ENCODE measurements at regions not wholly inside any gene's neighbourhood (a gene's known extent, or its start where the extent isn't known, plus 50 kb on each side); places are given as distances from the start of the nearest gene placed in this dataset.
"Not testable (repeated sequence)": the region's sequence is repeated elsewhere in the genome, so short reads cannot be mapped to it uniquely, and the experiment has no call there.

DNA sequence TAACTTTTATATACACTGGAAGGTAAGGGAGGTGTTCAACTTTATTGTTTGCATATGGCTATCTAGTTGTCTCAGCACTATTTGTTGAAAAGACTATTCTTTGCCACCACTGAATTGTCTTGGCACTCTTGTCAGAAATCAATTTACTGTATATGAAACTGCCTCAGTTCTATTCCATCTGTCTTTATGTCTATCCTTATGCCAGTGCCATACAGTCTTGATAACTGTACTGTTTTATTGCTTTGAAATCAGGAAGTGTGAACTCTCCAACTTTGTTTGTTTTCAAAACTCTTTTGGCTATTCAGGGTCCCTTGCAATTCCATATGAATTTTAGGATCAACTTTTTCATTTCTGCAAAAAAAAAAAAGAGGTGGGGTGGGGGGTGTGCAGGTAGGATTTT is 77.2 kb downstream of the PRSS23 start:
- Histone ChIP-seq H3K4me3 (no peak overlapping the region), H3K4me1 (replicated peaks in 1 of 2) (no peaks in the 10 kb centered on the region), H3K27me3 (no peaks in the 10 kb centered on the region), H3K9me3 (replicated peaks in 1 of 3) (no peaks in the 10 kb centered on the region), H3K36me3 (replicated peaks in 1 of 2) (no peaks in the 10 kb centered on the region), H3K27ac (no peak overlapping the region)
- no peak for TF ChIP-seq POLR2A (IDR thresholded peaks at IDR 0.05)
- TF ChIP-seq, protein P1, sequence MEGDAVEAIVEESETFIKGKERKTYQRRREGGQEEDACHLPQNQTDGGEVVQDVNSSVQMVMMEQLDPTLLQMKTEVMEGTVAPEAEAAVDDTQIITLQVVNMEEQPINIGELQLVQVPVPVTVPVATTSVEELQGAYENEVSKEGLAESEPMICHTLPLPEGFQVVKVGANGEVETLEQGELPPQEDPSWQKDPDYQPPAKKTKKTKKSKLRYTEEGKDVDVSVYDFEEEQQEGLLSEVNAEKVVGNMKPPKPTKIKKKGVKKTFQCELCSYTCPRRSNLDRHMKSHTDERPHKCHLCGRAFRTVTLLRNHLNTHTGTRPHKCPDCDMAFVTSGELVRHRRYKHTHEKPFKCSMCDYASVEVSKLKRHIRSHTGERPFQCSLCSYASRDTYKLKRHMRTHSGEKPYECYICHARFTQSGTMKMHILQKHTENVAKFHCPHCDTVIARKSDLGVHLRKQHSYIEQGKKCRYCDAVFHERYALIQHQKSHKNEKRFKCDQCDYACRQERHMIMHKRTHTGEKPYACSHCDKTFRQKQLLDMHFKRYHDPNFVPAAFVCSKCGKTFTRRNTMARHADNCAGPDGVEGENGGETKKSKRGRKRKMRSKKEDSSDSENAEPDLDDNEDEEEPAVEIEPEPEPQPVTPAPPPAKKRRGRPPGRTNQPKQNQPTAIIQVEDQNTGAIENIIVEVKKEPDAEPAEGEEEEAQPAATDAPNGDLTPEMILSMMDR (IDR thresholded peaks at IDR 0.05) = no peak
- intact Hi-C loops (cut with DNase I) = no loop called here
- no peak for DNase-seq

DNA sequence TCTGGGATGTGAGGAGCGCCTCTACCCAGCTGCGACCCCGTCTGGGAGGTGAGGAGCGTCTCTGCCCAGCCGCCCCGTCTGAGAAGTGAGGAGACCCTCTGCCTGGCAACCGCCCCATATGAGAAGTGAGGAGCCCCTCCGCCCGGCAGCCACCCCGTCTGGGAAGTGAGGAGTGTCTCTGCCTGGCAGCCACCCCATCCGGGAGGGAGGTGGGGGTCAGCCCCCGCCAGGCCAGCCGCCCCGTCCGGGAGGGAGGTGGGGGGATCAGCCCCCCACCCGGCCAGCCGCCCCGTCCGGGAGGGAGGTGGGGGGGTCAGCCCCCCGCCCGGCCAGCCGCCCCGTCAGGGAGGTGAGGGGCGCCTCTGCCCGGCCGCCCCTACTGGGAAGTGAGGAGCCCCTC is 76.0 kb downstream of the FZD4 start:
- 98% methylated on average over 8 of the region's 26 CpGs; no CpG with 5 or more reads in 3 of the 4 donors for WGBS, 4 donors
- H3K4me3 ChIP-seq; H3K9me3 ChIP-seq (replicated peaks in 1 of 3); H3K27me3 ChIP-seq; DNase-seq; H3K27ac ChIP-seq; intact Hi-C loops (cut with DNase I); H3K36me3 ChIP-seq (replicated peaks in 1 of 2); H3K4me1 ChIP-seq (replicated peaks in 1 of 2): not testable (repeated sequence)

DNA sequence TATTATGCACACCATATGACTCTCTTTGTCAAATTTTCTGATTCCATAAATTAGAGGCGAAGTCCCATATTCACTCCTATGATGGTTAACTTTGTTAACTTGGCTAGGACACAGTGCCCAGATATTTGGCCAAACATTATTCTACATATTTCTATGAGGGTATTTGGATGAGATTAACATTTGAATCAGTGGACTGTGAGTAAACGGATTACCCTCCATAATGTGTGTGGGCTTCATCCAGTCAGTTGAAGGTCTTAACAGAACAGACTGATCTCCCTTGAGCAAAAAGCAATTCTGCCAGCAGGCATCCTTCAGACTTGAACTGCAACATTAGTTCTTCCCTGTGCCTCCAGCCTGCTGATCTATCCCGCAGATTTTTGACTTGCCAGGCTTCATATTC is 69.9 kb downstream of the FZD4 start:
- H3K4me1 ChIP-seq (replicated peaks in 1 of 2) = no peaks in the 10 kb centered on the region
- H3K27me3 ChIP-seq = no peaks in the 10 kb centered on the region
- 83 to 93% (median 89%) methylated on average over 3 of the region's 3 CpGs for WGBS, 4 donors
- H3K27ac ChIP-seq = no peak overlapping the region
- H3K36me3 ChIP-seq (replicated peaks in 1 of 2) = no peaks in the 10 kb centered on the region
- intact Hi-C loops (cut with DNase I) = no loop called here
- TF ChIP-seq, protein P1 (IDR thresholded peaks at IDR 0.05) = no peak
- no peak for TF ChIP-seq POLR2A (IDR thresholded peaks at IDR 0.05)
- no peak overlapping the region for H3K4me3 ChIP-seq
- DNase-seq = no peak
- H3K9me3 ChIP-seq (replicated peaks in 1 of 3) = no peaks in the 10 kb centered on the region

DNA sequence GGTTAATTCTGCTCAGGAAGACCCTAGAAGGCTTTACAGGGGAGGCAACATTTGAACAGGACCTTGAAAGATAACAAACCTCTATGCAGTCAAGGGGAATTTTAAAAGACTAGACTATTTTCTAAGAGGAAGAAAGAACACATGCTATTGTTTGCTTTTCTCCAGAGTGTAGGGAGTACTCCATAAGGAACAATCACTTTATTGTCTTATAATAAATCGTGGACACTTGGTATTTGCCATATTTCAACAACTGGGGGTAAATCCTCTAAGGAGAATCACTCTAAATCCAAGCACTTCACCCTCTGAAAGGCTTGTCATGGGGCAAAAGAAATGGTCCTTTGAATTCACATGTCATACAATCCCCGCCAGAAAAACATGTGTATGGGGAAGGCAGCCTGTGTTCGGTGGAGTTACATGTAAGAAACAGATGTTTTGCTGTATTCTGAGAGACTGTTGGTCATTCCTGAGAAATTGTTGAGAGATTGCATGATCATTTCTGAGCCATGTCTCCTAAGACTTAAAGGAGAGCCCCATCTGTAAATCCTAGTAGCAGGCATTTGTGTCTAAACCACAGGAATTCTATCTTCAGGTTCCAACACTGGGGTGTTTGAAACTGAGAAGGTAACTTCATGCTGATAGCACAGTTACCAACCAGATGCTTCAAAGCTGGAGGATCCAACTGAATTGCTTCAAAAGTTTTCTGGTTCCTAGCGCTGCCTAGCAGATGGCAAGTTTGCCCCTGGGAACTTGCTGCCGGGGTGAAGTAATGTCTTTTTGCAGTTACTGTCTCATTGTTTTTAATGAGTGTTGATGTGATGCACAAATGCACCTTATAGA is 66.8 kb downstream of the FZD4 start:
- intact Hi-C loops (cut with DNase I) = no loop called here
- no peak overlapping the region for H3K27ac ChIP-seq

More for the DNA sequence above, 66.8 kb downstream of the FZD4 start:
- no peak for DNase-seq
- H3K4me1 ChIP-seq (replicated peaks in 1 of 2) = no peaks in the 10 kb centered on the region
- WGBS, 4 donors = 85 to 89% (median 86%) methylated on average over 5 of the region's 5 CpGs
- no peak overlapping the region for H3K4me3 ChIP-seq
- H3K27me3 ChIP-seq = no peaks in the 10 kb centered on the region
- TF ChIP-seq, protein P1 (IDR thresholded peaks at IDR 0.05) = no peak
- TF ChIP-seq POLR2A (IDR thresholded peaks at IDR 0.05) = no peak
- no peaks in the 10 kb centered on the region for H3K9me3 ChIP-seq (replicated peaks in 1 of 3)
- H3K36me3 ChIP-seq (replicated peaks in 1 of 2) = no peaks in the 10 kb centered on the region

All from adrenal gland (tissue), 9 donors.